ENCODE measurements at regions not wholly inside any gene's neighbourhood (a gene's known extent, or its start where the extent isn't known, plus 50 kb on each side); places are given as distances from the start of the nearest gene placed in this dataset.

- TF ChIP-seq POLR2AphosphoS5 (IDR thresholded peaks at IDR 0.05) (no peak), CTCF (IDR thresholded peaks at IDR 0.05) (no peak), POLR2A (IDR thresholded peaks at IDR 0.05; ENCODE audit: low read depth) (no peak), EP300 (IDR thresholded peaks at IDR 0.05) (no peak)
- Histone ChIP-seq H3K27me3 (peaks cover 0 to 76% (median 29%) of the 10 kb centered on the region in 4 donors), H3K4me1 (peaks cover 13 to 18% (median 15%) of the 10 kb centered on the region in 4 donors), H3K4me3 (no peak overlapping the region), H3K9me3 (no peaks in the 10 kb centered on the region), H3K36me3 (no peaks in the 10 kb centered on the region), H3K27ac (replicated peaks in 1 of 4) (no peak overlapping the region)
- WGBS = 61% methylated on average over 9 of the region's 9 CpGs
- intact Hi-C loops (cut with DNase I) = no loop called here
- no peak for DNase-seq (ENCODE audit: extremely low spot score)
Measured at GRCh38 chr20:56922497-56922896, 293.4 kb downstream of the TFAP2C start.

- peak overlapping the region; percentile 35 to 53 (median 40) for H3K4me3 ChIP-seq
- 41% methylated on average over 34 of the region's 34 CpGs for WGBS
- H3K9me3 ChIP-seq = no peaks in the 10 kb centered on the region
- H3K27ac ChIP-seq (replicated peaks in 1 of 4) = no peak overlapping the region
- no peak for DNase-seq (ENCODE audit: extremely low spot score)
- intact Hi-C loops (cut with DNase I) = no loop called here
- peaks cover 0 to 96% (median 35%) of the 10 kb centered on the region in 4 donors for H3K27me3 ChIP-seq
- TF ChIP-seq EP300 (IDR thresholded peaks at IDR 0.05) (no peak), POLR2A (IDR thresholded peaks at IDR 0.05; ENCODE audit: low read depth) (no peak), CTCF (IDR thresholded peaks at IDR 0.05) (no peak), POLR2AphosphoS5 (IDR thresholded peaks at IDR 0.05) (no peak)
- H3K4me1 ChIP-seq = peaks cover 13 to 18% (median 15%) of the 10 kb centered on the region in 4 donors
- no peaks in the 10 kb centered on the region for H3K36me3 ChIP-seq
Measured at GRCh38 chr20:56924292-56925081, 295.4 kb downstream of the TFAP2C start.

DNA sequence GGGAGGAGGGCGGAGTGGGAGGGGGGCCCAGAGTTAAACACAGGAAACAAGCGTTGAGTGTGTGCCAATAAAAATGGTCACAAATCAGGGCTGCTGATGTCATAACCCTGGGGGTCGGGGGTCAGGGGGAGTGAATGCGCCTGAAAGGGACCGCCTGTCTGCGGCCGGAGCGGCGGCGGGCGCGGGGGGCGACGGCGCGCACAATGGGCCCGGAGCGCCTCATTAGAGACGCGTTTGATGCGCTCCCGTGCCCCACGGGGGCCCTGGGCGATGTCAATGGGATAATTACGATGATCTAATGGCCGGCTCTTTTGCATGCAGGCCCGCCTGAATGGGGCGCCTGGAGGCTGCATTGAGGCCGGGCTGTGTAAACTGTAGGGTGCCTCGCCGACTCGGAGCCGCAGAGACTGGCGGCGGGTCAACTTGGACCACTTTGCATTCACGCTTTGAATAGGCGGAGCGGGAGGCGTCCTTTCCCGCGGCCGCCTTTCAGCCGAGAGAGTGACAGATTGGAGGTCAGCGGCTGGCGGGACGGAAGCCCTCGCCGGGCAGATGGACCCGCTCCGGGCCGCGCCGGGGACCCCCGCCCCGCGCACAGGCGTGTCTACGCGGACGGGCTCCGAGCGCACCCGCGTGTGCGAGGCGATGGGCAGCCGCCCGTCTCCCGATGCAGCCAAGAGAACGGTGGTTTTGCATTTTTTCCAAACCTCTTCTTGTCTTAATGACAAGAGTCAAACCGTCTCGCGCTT, 296.1 kb downstream of the TFAP2C start:
- Histone ChIP-seq H3K4me1 (peaks cover 13 to 18% (median 15%) of the 10 kb centered on the region in 4 donors), H3K27ac (replicated peaks in 1 of 4) (no peak overlapping the region), H3K4me3 (peak overlapping the region; percentile 35 to 53 (median 40)), H3K36me3 (no peaks in the 10 kb centered on the region), H3K9me3 (no peaks in the 10 kb centered on the region), H3K27me3 (peaks cover 0 to 99% (median 35%) of the 10 kb centered on the region in 4 donors)
- TF ChIP-seq POLR2AphosphoS5 (IDR thresholded peaks at IDR 0.05) = no peak
- no peak for TF ChIP-seq CTCF (IDR thresholded peaks at IDR 0.05)
- TF ChIP-seq EP300 (IDR thresholded peaks at IDR 0.05) = no peak
- TF ChIP-seq POLR2A (IDR thresholded peaks at IDR 0.05; ENCODE audit: low read depth) = no peak
- intact Hi-C loops (cut with DNase I) = no loop called here
- no peak for DNase-seq (ENCODE audit: extremely low spot score)
- 4% methylated on average over 25 of the region's 73 CpGs for WGBS

- H3K27ac ChIP-seq (replicated peaks in 1 of 4) = no peak overlapping the region
- intact Hi-C loops (cut with DNase I) = no loop called here
- DNase-seq (ENCODE audit: extremely low spot score) = no peak
- H3K4me3 ChIP-seq = peak overlapping the region; percentile 35 to 53 (median 40)
- peaks cover 0 to 100% (median 35%) of the 10 kb centered on the region in 4 donors for H3K27me3 ChIP-seq
- no peaks in the 10 kb centered on the region for H3K36me3 ChIP-seq
- H3K4me1 ChIP-seq = peaks cover 13 to 18% (median 15%) of the 10 kb centered on the region in 4 donors
- no peaks in the 10 kb centered on the region for H3K9me3 ChIP-seq
- no peak for TF ChIP-seq POLR2AphosphoS5 (IDR thresholded peaks at IDR 0.05)
- TF ChIP-seq POLR2A (IDR thresholded peaks at IDR 0.05; ENCODE audit: low read depth) = no peak
- TF ChIP-seq EP300 (IDR thresholded peaks at IDR 0.05) = no peak
- TF ChIP-seq CTCF (IDR thresholded peaks at IDR 0.05) = no peak
- WGBS = 3% methylated on average over 16 of the region's 17 CpGs
Measured at GRCh38 chr20:56925831-56926170, 296.7 kb downstream of the TFAP2C start.

Measured in esophagus muscularis mucosa (tissue), 4 donors.